HG03469 (cell line): ENCODE measurements at regions not wholly inside any gene's neighbourhood (a gene's known extent, or its start where the extent isn't known, plus 50 kb on each side); places are given as distances from the start of the nearest gene placed in this dataset.

Experiments
- ATAC-seq: cut with Tn5 transposase; IDR thresholded peaks from one replicate; pipeline ENCODE4 v1.9.1; 2021; ENCODE audit warnings: mild to moderate bottlenecking, moderate library complexity, moderate number of reproducible peaks; ENCODE audit not compliant: unreplicated experiment

DNA sequence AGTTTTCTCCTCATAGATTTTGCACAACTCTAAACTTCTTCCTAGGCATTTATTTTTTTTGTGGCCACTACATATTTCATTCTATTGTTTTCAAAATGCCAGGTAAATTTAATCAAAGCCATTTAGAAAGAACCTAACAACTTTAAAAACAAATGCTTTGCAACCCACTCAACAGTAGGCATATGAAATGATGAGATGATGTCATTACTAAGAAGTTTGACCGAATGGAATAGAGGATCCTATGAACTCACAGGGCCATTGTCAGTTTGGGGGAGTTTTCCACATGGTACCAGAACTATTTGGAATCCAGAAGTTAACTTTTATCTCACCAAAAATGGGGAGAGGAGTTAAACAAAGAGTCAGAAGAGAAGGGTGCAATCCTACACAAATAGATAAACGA, 100.7 kb upstream of the INHBA start:
- ATAC-seq, result no peak

DNA sequence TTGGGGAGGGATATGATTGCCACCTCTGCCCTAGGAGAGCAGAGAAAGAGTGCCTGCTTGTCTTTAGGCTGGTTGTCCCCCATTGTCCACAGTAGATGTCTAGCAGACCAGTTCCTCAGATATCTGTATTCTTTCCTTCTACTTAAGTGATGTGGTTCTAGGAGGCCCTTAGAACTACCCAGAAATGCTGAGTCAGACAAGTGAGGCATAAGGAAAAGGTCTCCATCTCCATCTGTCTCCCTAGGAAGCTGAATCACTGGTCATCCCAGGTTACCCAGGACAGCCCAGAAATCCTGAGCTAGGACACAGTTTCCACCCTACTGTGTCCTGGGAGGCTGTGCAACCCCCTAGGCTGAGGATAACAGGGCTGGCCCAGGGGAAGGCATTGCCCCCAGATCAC, 93.4 kb upstream of the INHBA start:
- no peak for ATAC-seq

DNA sequence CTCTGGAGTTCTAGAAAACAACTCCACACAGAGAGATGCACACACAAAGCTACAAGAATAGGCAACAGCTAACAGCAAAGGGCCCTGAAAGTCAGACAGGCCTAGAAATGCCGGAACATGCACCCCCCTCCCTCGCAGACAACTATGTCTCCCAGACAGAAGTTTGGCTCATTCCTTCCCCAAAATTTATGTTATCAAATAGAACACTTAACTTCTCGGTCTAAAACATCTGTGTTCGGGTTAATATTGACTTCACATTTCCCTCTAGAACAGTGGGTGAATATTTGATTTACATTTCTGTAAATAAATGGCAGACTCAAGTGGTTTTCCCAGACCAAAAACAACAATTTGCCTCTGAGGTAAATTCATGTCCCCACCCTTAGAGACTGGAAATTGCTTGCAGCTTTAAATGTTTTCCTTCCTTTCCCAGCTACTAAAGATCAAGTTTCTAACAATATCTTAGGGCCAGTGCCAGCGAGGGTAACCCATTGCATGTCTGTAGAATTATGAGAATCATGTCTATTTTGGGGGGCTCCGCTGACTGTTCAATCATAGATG, 92.5 kb upstream of the INHBA start:
- no peak for ATAC-seq

DNA sequence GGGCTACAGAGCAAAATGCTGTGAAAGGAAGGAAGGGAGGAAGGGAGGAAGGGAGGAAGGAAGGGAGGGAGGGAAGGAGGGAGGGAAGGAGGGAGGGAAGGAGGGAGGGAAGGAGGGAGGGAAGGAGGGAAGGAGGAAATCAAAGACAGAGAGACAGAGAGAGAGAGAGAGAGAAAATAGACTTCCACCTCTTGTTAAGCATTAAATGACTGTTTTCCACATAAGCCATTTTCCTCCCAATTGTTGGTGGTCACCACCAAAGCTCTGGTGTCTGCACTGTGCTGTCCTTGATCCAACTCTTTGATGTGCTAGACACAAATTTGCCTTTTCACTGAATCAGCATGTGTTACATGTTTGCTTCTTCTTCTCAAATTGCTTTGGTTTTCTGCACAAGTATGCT, 90.7 kb upstream of the INHBA start:
- no peak for ATAC-seq

DNA sequence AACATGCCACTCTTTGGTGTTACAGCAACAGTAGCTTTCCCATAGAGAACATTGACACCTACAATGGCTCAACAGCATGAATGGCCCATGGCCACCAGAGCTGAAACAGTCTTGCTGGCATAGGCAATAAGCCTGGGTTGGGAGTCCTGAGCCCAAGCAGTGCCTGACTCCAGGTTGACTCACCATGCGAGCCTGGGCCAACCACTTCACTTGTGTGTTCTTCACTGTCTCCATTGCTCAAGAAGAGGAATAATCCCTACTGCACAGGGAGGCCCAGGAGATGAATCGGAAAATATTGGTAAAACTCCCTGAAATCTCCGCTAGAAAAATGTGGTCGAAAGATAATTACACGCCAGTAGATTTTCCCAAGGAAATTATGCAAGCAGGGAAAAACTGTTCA, 89.2 kb upstream of the INHBA start:
- ATAC-seq, result no peak

DNA sequence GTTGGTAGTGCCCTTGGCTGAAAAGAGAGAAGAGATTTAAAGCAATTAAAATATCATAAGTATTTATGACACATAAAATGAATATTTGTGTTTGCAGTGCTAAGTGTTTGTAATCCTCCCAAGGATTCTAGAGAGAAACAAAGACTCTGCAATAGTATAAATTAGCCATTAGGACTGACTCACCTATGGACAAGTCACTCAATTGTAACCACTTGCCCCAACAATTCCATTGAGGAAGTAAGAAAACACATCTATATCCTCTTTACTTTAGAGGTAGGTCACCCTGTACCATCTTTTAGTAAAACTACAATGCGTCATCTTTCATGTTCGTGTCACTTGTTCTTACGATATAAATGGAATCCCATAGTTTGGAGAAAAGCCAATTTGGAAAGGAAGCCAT, 85.7 kb upstream of the INHBA start:
- ATAC-seq, result no peak

DNA sequence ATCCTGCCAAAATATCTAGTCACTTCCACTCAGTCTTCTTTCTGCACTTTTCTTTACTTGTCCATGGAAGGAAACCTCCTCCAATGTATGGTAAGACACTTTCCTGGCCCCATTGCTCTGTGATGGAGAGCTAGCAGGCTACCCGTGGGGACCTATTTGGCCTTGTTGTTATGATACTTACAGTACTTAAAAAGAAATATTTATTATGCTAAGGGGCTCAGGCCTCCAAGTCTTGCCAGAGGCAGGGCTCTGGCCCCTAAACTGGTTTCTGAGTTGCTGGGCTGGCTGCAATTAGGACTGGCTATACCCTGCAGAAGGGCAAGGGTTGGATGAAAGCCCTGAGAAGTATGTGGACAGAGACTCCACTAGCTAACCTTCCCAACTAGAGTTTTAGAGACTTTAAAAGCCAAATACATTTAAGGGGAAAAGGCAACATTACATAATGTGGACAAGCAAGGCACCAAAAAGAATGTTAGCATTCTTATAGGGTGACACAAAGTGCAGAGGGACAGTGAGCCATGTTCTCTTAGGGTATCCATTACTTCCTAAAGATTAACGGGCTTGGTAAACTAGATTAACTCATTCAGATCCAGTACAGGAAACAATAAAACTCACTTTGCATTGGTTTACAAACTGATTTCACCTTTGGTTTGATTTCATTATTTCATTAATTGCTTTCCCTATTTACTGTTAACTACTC, 84.9 kb upstream of the INHBA start:
- ATAC-seq, result no peak

DNA sequence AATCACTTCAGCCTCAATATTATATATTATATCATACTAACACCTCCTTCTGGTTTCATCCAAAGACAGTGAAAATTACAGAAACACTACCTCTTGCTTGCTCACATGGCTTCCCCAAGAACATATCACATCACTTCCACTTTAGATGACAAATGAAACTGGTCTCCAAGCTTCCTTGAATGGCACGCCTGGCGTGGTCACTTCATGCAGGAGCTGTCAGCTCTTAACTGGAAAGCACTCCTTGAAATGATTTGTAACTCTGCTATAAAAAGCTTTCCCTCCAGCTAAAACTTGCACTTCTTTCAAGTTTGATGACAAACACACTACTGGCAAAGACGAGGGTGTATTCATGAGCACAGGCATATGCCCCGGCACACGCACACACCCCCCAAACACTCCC, 84.1 kb upstream of the INHBA start:
- no peak for ATAC-seq

DNA sequence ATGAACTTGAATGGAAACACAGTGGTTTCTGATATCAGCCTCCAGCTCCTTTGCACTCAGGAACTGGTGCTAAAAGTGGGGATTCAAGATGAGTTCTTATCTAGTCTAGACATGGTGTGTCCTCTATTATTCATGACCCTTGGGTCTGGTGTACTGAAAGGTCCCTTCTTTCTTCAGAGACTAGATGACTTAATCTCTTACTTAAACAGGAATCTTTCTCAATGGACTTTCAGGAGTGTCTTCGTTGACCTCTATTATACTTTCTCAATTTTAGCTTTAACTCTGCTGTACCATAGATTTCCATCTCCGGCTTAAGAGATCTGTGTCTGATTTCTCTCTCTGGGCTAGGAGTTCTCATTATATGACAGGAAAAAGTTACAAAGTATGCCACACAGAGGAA, 83.5 kb upstream of the INHBA start:
- ATAC-seq, result no peak

DNA sequence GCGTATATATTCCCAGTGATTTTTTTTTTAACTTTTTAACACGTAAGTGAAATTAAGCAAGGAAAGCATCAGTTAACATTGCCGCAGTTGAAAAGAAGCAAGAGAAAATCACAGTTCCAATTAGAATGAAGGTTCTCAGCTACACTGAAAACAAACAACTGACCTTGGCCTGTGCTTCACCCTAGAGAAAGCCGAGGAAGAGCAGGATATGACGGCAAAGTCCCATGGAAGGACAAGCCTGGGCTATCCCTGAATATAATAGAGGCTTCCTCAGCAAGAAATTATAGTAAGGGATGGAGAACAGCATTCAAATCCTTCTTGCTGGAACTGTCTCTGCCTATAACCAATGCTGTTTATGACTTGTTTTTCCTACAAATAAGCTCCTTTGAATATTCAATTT, 83.0 kb upstream of the INHBA start:
- no peak for ATAC-seq

DNA sequence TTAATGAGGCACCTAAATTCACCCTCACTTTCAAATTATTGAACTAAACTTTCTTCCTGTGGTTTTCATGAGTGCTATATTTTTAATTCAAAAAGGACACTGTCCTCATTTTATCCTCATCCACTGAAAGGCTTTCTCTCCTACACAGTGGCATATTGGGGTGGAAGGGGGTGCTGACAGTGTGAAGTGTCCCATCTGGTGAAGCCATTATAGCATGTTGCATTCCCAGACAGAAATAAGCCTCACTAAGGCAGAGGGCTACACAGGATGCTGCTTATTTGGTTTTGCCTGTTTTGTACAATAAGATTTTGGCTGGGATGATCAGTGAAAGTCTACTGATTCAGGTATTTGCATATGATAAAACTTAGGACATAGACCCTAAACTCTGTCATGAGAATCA, 82.4 kb upstream of the INHBA start:
- ATAC-seq, result no peak

DNA sequence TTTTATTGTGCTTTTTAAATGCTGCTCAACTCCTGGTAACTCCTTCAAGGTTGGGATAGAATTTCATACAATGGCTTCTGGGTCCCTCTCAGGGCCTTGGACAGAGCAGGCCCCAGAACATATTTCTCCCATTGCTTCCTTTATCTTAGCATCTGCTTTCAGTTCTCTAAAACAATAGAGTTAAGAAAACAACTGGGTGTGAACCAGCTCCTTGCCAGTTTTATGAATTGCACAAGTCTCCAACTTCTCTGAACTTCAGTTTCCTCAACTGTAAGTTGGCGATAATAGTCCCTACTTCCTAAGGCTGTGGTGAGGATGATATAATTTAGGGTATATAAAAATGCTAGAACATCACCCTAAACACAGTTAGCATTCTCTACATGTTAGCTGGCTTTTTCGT, 77.0 kb upstream of the INHBA start:
- ATAC-seq, result peak; percentile 47

DNA sequence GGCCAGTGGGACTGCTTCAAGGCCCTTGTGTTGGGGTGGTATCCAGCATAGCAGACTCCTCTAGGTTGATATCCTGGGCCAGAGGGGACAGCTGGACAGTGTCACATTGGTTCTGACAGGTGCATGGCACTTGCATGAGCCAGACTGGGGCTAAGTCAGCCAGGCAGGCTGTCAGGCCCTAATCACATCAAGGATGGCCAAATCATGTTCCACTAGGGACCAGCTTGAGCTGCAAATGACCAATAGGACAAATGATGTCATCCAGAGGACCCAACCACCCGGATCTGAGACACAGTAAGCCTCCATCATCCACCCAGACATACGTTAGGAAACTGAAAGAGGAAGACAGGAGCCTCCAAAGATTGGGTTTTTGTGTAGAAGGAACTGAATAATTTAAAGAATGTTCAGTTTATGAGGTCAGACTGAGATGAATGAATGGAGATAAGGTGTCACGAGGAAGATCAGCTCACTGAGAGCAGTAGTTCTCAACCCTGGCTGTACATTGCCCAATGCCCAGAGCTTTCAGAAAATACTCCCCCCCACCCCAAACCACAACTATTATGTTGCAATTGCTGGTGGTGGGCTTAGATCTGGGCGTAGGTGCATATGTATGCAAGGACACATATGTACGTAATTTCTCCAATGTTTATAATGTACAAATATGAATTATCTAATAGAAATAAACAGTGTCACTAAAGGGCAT, 75.2 kb upstream of the INHBA start:
- ATAC-seq, result no peak

DNA sequence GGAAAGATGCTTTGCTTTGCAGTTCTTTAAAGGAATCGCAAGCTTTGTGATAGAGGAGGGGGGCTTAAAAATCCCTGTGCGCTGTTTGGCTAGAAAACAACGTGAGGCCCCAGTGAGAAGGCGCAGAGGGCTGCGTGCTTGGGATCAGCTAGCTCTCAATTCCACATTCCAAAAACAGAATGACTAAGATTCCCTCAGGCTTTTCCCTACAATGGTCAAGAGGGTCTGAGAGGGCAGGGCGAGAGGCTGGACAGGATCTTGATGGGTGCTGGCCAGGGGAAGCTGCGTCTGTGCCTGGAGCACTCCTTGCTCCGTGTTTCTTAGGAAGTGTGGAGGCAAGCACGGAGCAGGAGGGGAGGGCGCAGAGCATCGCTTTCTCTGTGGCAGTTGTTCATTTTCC, 72.1 kb upstream of the INHBA start:
- no peak for ATAC-seq

DNA sequence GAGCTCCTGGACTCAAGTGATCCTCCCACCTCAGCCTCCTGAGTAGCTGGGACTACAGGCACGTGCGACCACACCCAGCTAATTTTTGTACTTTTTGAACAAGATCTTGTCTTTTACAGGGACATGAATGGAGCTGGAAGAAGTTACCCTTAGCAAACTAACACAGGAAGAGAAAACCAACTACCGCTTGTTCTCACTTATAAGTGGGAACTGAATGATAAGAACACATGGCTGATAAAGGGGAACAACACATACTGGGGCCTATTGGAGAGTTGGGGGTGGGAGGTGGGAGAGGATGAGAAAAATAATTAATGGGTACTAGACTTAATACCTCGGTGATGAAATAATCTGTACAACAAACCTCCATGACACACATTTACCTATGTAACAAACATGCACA, 70.9 kb upstream of the INHBA start:
- ATAC-seq, result no peak

DNA sequence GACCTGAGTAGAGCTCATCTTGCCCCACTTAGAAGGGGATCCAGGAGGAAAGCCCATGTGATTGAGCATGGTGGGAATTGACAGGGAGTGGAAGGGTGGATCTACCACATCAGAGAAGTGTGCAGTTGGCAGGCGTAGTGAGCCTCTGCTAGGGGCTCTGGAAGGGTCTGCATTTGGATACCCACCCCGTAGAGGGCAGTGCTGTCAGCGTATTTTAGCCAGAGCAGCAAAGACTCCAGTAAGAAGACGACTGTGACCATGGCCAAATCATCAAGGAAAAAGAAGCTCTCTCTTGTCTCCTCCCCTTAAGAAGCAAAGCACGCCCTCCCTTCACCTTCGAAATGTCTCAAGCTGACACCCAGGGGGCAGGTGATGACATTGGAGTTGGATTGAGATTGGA, 68.8 kb upstream of the INHBA start:
- ATAC-seq, result no peak

DNA sequence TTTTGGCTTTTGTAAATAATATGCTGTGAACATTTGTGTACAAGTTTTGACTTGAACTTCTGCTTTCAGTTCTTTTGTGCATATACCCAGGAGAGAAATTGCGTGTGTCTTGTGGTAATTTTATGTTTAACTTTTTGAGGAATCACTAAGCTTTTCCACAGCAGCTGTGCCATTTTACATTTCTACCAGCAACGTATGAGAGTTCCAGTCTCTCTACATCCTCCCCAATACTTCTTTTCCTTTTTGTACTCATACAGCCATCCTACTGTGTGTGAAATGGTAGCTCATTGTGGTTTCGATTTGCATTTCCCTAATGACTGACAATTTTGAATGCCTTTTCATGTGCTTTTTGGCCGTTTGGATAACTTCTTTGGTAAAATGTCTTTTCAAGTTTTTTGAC, 66.3 kb upstream of the INHBA start:
- ATAC-seq, result no peak

DNA sequence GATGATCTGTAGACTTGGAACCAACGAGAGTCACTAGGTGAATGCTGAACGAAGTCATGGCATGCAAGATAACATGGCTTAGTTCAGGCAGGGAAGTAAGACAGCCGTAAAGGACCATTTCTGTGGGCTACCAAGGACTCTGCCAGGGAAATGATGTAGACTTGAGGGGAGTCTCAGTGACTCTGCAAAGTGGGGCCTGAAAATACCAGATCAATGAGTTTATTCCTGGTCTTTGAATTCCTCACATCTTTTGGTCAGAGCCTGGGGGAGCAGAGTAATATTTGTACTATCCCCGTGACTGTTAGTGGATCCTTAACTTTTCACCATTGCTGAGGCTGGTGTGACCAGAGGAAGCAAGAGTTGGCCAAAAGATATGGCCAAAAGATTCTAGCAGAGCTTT, 60.7 kb upstream of the INHBA start:
- no peak for ATAC-seq

DNA sequence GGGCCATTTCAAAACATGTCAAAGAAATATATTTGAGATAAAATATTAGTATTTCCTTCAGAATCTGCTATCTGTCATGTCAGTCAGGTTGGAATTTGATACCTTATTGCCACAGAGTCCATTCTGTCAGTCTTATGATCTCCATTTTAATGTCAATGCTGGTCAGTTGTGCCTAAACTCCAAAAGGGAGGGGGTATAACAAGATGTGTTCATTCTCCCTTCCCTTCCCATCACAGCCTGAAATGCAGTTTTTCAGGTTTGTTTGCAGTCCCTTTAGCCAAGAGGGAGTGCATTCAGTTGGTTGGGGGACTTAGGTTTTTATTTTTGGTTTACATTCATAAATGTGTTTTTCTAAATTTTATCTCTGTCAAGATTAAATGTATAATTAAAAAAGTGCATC, 59.8 kb upstream of the INHBA start:
- ATAC-seq, result no peak

DNA sequence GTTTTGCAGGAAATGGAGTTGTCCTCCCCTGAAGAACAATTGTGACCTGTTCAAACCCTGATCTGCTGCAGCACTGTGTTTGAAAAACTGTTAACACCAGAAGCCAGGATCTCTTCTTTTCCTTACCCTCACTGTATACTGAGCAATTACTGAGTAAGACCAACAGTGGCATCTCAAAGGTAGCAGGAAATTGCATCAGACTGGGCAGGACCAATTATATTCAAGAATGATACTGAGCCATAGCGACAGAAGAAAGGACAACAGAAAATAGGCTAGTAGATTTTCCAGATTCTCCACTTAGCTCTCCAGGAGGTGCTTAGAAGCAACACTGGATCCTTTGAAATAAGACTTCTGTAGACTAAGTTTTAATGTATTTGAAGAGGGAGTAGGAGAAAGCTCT, 57.4 kb upstream of the INHBA start:
- no peak for ATAC-seq

DNA sequence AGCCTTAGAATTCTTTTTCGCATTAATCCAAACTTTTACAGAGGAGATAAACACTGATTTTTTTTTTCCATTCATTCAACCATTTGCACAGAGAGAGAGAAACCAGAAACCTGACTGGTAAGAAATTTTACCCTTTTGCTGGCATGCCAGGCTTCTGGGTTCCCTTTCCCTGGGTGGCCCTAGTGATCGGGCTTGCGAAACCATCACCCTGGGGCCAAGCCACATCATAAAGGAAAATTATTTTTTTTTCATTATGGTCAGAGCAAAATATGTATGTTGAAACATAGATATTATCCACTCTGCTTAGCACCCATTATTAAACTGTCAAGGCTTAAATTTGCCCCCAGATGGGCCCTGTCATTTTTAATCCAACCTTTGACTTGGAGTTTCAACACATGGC, 55.4 kb upstream of the INHBA start:
- ATAC-seq, result no peak

DNA sequence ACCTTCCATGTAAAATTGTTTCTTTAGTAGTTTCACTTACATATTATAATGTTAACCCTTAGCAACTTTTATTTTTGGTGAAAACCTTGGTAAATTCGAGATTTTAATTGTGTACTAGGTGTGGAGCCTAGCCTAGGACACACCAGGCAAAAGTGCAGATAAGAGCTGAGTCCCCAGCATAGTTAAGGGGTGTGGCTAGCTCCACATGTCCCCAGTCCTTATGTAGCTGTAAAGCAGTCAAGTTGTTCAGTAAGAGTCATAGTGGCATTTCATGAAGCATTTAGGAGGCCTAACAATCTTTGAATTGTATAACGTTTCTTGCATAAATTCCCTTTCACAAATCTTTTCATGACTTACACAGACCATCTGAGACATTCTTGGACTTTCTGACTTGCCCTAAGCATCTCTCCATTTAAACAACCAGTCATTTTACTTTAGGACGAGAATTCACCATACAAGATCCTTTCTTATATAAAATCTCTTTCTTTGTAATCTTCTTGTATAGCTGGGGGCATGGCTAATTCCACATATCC, 53.8 kb upstream of the INHBA start:
- ATAC-seq, result no peak
